PFSK-1 (cell line): ENCODE measurements at regions not wholly inside any gene's neighbourhood (a gene's known extent, or its start where the extent isn't known, plus 50 kb on each side); places are given as distances from the start of the nearest gene placed in this dataset.

Source experiments
- FOXP2 ChIP-seq: optimal IDR thresholded peaks from 2 replicates; pipeline ENCODE3; 2011; ENCODE audit warnings: borderline replicate concordance, control low read depth, inconsistent platforms; ENCODE audit not compliant: insufficient read depth; ENCODE audit errors: extremely low read length, extremely low read depth
- POLR2AphosphoS5 ChIP-seq: IDR thresholded peaks from 2 replicates; pipeline ENCODE4 v1.6.1; 2012; ENCODE audit warnings: low read depth, mild to moderate bottlenecking, control low read depth, low read length, moderate library complexity
- SIN3A ChIP-seq: IDR thresholded peaks from 2 replicates; pipeline ENCODE4 v1.6.1; 2012; ENCODE audit warnings: mild to moderate bottlenecking, low read length, moderate library complexity, borderline replicate concordance; ENCODE audit not compliant: insufficient read depth
- TAF1 ChIP-seq: IDR thresholded peaks from 2 replicates; pipeline ENCODE4 v1.6.1; 2012; ENCODE audit warnings: low read length, control low read depth, borderline replicate concordance; ENCODE audit not compliant: insufficient read depth
- TF ChIP-seq, protein P1 (sequence below), 2 experiments: IDR thresholded peaks; 2 replicates each; pipeline versions ENCODE4 v1.6.1 to v1.8.0; 2011 to 2012; ENCODE audit warnings: low read depth in 2 of 2, low read length in 2 of 2, control low read depth in 1 of 2, inconsistent platforms in 1 of 2, mild to moderate bottlenecking in 1 of 2, moderate library complexity in 1 of 2; ENCODE audit not compliant: insufficient read depth in 1 of 2

- TF ChIP-seq POLR2AphosphoS5 = no peak
Observed at GRCh38 chr3:153442799-153443487, 280.9 kb downstream of the RAP2B start.

- no peak for TF ChIP-seq FOXP2
- no peak for TF ChIP-seq TAF1
- no peak for TF ChIP-seq POLR2AphosphoS5
Observed at GRCh38 chr3:153443961-153444360, 281.9 kb downstream of the RAP2B start.

- TF ChIP-seq SIN3A (no peak), FOXP2 (no peak), POLR2AphosphoS5 (no peak), TAF1 (no peak)
- TF ChIP-seq, protein P1, sequence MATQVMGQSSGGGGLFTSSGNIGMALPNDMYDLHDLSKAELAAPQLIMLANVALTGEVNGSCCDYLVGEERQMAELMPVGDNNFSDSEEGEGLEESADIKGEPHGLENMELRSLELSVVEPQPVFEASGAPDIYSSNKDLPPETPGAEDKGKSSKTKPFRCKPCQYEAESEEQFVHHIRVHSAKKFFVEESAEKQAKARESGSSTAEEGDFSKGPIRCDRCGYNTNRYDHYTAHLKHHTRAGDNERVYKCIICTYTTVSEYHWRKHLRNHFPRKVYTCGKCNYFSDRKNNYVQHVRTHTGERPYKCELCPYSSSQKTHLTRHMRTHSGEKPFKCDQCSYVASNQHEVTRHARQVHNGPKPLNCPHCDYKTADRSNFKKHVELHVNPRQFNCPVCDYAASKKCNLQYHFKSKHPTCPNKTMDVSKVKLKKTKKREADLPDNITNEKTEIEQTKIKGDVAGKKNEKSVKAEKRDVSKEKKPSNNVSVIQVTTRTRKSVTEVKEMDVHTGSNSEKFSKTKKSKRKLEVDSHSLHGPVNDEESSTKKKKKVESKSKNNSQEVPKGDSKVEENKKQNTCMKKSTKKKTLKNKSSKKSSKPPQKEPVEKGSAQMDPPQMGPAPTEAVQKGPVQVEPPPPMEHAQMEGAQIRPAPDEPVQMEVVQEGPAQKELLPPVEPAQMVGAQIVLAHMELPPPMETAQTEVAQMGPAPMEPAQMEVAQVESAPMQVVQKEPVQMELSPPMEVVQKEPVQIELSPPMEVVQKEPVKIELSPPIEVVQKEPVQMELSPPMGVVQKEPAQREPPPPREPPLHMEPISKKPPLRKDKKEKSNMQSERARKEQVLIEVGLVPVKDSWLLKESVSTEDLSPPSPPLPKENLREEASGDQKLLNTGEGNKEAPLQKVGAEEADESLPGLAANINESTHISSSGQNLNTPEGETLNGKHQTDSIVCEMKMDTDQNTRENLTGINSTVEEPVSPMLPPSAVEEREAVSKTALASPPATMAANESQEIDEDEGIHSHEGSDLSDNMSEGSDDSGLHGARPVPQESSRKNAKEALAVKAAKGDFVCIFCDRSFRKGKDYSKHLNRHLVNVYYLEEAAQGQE (IDR thresholded peaks at IDR 0.05; ENCODE audit: insufficient read depth in 1 of 2, low read depth in 2 of 2, low read length in 2 of 2) = no peak
Observed at GRCh38 chr3:153445817-153446216, 283.8 kb downstream of the RAP2B start.

DNA sequence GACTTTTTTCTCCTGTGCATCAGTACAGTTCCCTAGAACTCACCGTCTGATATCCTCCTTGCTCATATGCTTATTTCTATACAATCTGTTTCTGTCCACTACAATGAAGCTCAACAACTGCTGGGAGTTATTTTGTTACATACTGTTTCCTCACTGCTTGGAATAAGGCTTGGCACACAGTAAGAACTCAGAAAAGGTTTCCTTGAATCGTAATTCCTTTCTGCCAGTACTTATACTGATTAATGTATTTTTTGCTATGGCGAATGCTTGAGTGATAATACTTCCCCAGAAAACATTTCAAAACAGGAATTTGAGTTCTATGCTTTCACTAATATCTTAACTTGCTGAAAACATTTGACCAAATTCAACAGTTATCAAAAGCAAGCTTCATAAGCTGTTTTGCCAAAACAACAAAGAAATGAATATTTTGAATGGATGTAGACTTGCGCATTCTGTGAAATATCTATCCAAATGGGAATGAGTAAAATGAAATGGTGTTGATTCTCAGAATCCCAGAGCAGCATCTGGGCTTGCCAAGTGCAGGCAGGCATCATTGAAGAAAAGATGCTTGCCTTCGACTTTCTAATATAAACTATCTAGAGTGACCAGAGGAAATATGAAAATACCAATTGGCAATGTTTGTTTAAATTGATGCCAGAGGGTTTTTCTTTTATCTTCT, 286.3 kb downstream of the RAP2B start:
- TF ChIP-seq FOXP2 = no peak
- no peak for TF ChIP-seq POLR2AphosphoS5
- TF ChIP-seq TAF1 = no peak
- no peak for TF ChIP-seq SIN3A
- TF ChIP-seq, protein P1 (IDR thresholded peaks at IDR 0.05; ENCODE audit: insufficient read depth in 1 of 2, low read depth in 2 of 2, low read length in 2 of 2) = no peak

- TF ChIP-seq, protein P1 (IDR thresholded peaks at IDR 0.05; ENCODE audit: insufficient read depth in 1 of 2, low read depth in 2 of 2, low read length in 2 of 2) = no peak
- no peak for TF ChIP-seq SIN3A
- no peak for TF ChIP-seq POLR2AphosphoS5
- TF ChIP-seq TAF1 = no peak
- TF ChIP-seq FOXP2 = no peak
Observed at GRCh38 chr3:153456833-153457545, 295.0 kb downstream of the RAP2B start.

- no peak for TF ChIP-seq TAF1
- TF ChIP-seq FOXP2 = no peak
- no peak for TF ChIP-seq SIN3A
- TF ChIP-seq, protein P1 (IDR thresholded peaks at IDR 0.05; ENCODE audit: insufficient read depth in 1 of 2, low read depth in 2 of 2, low read length in 2 of 2) = no peak
- no peak for TF ChIP-seq POLR2AphosphoS5
Observed at GRCh38 chr3:153458881-153459280, 296.9 kb downstream of the RAP2B start.
